Neutrophil (primary cell): ENCODE measurements at regions not wholly inside any gene's neighbourhood (a gene's known extent, or its start where the extent isn't known, plus 50 kb on each side); places are given as distances from the start of the nearest gene placed in this dataset.

Source experiments
- H3K27ac ChIP-seq: fragments of 200-600 bp; sonication (generic); 2 replicates; pipeline ENCODE4 v1.5.1; 2016; ENCODE audit warnings: mild to moderate bottlenecking, moderate library complexity
- H3K27me3 ChIP-seq: fragments of 200-600 bp; sonication (generic); 2 replicates; pipeline ENCODE4 v1.6.0; 2016; ENCODE audit warnings: mild to moderate bottlenecking
- H3K36me3 ChIP-seq: fragments of 200-600 bp; sonication (generic); 2 replicates; pipeline ENCODE4 v1.5.1; 2017
- H3K4me1 ChIP-seq, 2 experiments: fragments of 200-600 bp in 1 of 2; sonication (generic) in 1 of 2; 1 replicate in 1 of 2; 2 replicates in 1 of 2; pipeline versions ENCODE4 v1.5.1 to v1.6.1; 2013 to 2016; ENCODE audit warnings: low read depth in 1 of 2, low read length in 1 of 2, mild to moderate bottlenecking in 1 of 2, moderate library complexity in 1 of 2; ENCODE audit not compliant: control insufficient read depth in 1 of 2, insufficient read depth in 1 of 2
- H3K4me3 ChIP-seq, 2 experiments: fragments of 200-600 bp in 1 of 2; sonication (generic) in 1 of 2; 1 replicate in 1 of 2; 2 replicates in 1 of 2; pipeline ENCODE4 v1.5.1; 2013 to 2016; ENCODE audit warnings: low read depth in 1 of 2, low read length in 1 of 2, mild to moderate bottlenecking in 1 of 2, moderate library complexity in 1 of 2
- H3K9me3 ChIP-seq: fragments of 200-600 bp; sonication (generic); 2 replicates; pipeline ENCODE4 v1.5.1; 2016
- CTCF ChIP-seq: fragments of 200-600 bp; sonication (generic); IDR thresholded peaks from 2 replicates; pipeline ENCODE4 v1.5.1; 2016; ENCODE audit warnings: antibody characterized with exemption

- Histone ChIP-seq H3K4me1 (no peaks in the 10 kb centered on the region), H3K4me3 (no peak overlapping the region), H3K36me3 (no peaks in the 10 kb centered on the region), H3K9me3 (no peaks in the 10 kb centered on the region), H3K27me3 (no peaks in the 10 kb centered on the region), H3K27ac (no peak overlapping the region)
- no peak for TF ChIP-seq CTCF
Measured at GRCh38 chr10:31124852-31125251, 93.2 kb upstream of the ZNF438 start.

- H3K27me3 ChIP-seq: no peaks in the 10 kb centered on the region
- H3K27ac ChIP-seq: no peak overlapping the region
- H3K4me3 ChIP-seq: no peak overlapping the region
- no peaks in the 10 kb centered on the region for H3K9me3 ChIP-seq
- TF ChIP-seq CTCF: no peak
- H3K4me1 ChIP-seq: no peaks in the 10 kb centered on the region
- no peaks in the 10 kb centered on the region for H3K36me3 ChIP-seq
Measured at GRCh38 chr10:31125789-31126188, 94.1 kb upstream of the ZNF438 start.

- Histone ChIP-seq H3K27me3 (no peaks in the 10 kb centered on the region), H3K4me3 (no peak overlapping the region), H3K4me1 (no peaks in the 10 kb centered on the region), H3K9me3 (no peaks in the 10 kb centered on the region), H3K27ac (no peak overlapping the region), H3K36me3 (no peaks in the 10 kb centered on the region)
- TF ChIP-seq CTCF: no peak
Measured at GRCh38 chr10:31126593-31126992, 94.9 kb upstream of the ZNF438 start.

- TF ChIP-seq CTCF: no peak
- H3K9me3 ChIP-seq: no peaks in the 10 kb centered on the region
- H3K4me1 ChIP-seq: peaks cover 5 to 6% of the 10 kb centered on the region in 2 experiments
- H3K27ac ChIP-seq: no peak overlapping the region
- no peaks in the 10 kb centered on the region for H3K27me3 ChIP-seq
- no peak overlapping the region for H3K4me3 ChIP-seq
- H3K36me3 ChIP-seq: no peaks in the 10 kb centered on the region
Measured at GRCh38 chr10:31128536-31128935, 96.9 kb upstream of the ZNF438 start.

GRCh38 chr10:31129271-31129670 is 97.6 kb upstream of the ZNF438 start:
- Histone ChIP-seq H3K27me3 (no peaks in the 10 kb centered on the region), H3K9me3 (no peaks in the 10 kb centered on the region), H3K36me3 (no peaks in the 10 kb centered on the region), H3K27ac (no peak overlapping the region), H3K4me1 (peaks cover 6 to 9% of the 10 kb centered on the region in 2 experiments), H3K4me3 (no peak overlapping the region)
- no peak for TF ChIP-seq CTCF

GRCh38 chr10:31129880-31130405 is 98.3 kb upstream of the ZNF438 start:
- no peaks in the 10 kb centered on the region for H3K9me3 ChIP-seq
- no peaks in the 10 kb centered on the region for H3K27me3 ChIP-seq
- no peaks in the 10 kb centered on the region for H3K36me3 ChIP-seq
- no peak for TF ChIP-seq CTCF
- no peak overlapping the region for H3K27ac ChIP-seq
- no peak overlapping the region for H3K4me3 ChIP-seq
- H3K4me1 ChIP-seq: peaks cover 11 to 14% of the 10 kb centered on the region in 2 experiments
